ENCODE measurements at regions not wholly inside any gene's neighbourhood (a gene's known extent, or its start where the extent isn't known, plus 50 kb on each side); places are given as distances from the start of the nearest gene placed in this dataset.

- DNase-seq: peak in 1 of 10 donors; percentile 23
- peak overlapping the region in 9 of 10 donors; percentile 29 to 77 (median 69) for H3K4me3 Mint-ChIP-seq
- H3K9me3 Mint-ChIP-seq: no peaks in the 10 kb centered on the region
- peaks cover 13 to 25% (median 17%) of the 10 kb centered on the region in 5 donors for H3K27me3 Mint-ChIP-seq
- peak overlapping the region in 4 of 10 donors; percentile 37 to 89 (median 73) for H3K27ac Mint-ChIP-seq
- H3K36me3 Mint-ChIP-seq: no peaks in the 10 kb centered on the region
- H3K4me1 Mint-ChIP-seq: peaks cover 22 to 51% (median 42%) of the 10 kb centered on the region in 4 donors
- ATAC-seq: no peak
- POLR2A ChIA-PET: interaction anchor here (0.6 to 1.8 kb wide), 2 partner anchors 8 to 30 kb away, joined by 3 to 4 read pairs; no protein-coding TSS in a partner anchor
Measured at GRCh38 chr2:8574196-8575037, 107.4 kb upstream of the ID2 start.

GRCh38 chr2:8575038-8575833 lies 106.6 kb upstream of the ID2 start:
- H3K36me3 Mint-ChIP-seq: no peaks in the 10 kb centered on the region
- POLR2A ChIA-PET: interaction anchor here (0.7 to 1.8 kb wide), 2 partner anchors 8 to 104 kb away, joined by 4 read pairs; no protein-coding TSS in a partner anchor
- peaks cover 22 to 54% (median 42%) of the 10 kb centered on the region in 4 donors for H3K4me1 Mint-ChIP-seq
- H3K4me3 Mint-ChIP-seq: peak overlapping the region; percentile 34 to 77 (median 68)
- ATAC-seq: peak; percentile 89 to 94
- H3K27ac Mint-ChIP-seq: peak overlapping the region in 5 of 10 donors; percentile 11 to 89 (median 37)
- H3K27me3 Mint-ChIP-seq: peaks cover 13 to 25% (median 17%) of the 10 kb centered on the region in 5 donors
- DNase-seq: peak; percentile 37 to 82 (median 62)
- no peaks in the 10 kb centered on the region for H3K9me3 Mint-ChIP-seq

DNA sequence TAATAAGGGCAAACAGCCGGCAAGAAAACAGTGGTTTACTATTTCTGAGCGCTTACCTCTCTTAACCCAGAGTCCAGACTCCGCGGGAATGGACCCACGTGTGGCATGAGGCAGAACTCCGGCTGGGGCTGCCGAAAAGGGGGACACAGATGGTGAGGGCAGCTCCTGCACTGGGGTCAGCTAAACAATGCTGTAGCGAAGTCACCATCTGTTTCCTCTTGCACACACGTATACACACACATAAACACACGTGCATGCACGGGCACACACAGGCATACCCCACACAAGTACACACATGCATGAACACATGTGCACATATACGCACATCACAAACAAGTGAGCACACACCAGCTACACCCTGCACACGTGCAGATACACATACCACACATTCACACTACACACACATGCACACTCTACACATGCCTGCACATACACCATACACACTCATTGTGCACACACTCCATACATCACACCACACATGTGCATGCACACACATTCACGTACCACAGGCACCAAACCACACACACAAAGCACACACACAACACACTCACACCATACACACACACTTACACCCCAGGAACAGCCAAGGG lies 105.9 kb upstream of the ID2 start:
- Mint-ChIP-seq H3K27me3 (peaks cover 13 to 25% (median 17%) of the 10 kb centered on the region in 5 donors), H3K9me3 (no peaks in the 10 kb centered on the region), H3K27ac (peak overlapping the region in 2 of 10 donors; percentile 53), H3K4me3 (peak overlapping the region in 9 of 10 donors; percentile 33 to 77 (median 63)), H3K36me3 (no peaks in the 10 kb centered on the region), H3K4me1 (peaks cover 24 to 60% (median 48%) of the 10 kb centered on the region in 4 donors)
- DNase-seq: peak in 1 of 10 donors; percentile 15
- POLR2A ChIA-PET: interaction anchor here (0.7 kb wide), 1 partner anchor 104 kb away, joined by 4 read pairs; no protein-coding TSS in a partner anchor
- ATAC-seq: no peak

GRCh38 chr2:8576525-8577167 lies 105.2 kb upstream of the ID2 start:
- peaks cover 25 to 60% (median 50%) of the 10 kb centered on the region in 4 donors for H3K4me1 Mint-ChIP-seq
- H3K36me3 Mint-ChIP-seq: no peaks in the 10 kb centered on the region
- peak in 2 of 10 donors; percentile 21 to 22 for DNase-seq
- POLR2A ChIA-PET: no interaction called here
- ATAC-seq: peak in 1 of 2 donors; percentile 63
- H3K9me3 Mint-ChIP-seq: no peaks in the 10 kb centered on the region
- peaks cover 13 to 25% (median 17%) of the 10 kb centered on the region in 5 donors for H3K27me3 Mint-ChIP-seq
- peak overlapping the region in 2 of 10 donors; percentile 53 for H3K27ac Mint-ChIP-seq
- H3K4me3 Mint-ChIP-seq: peak overlapping the region in 9 of 10 donors; percentile 40 to 77 (median 66)

- Mint-ChIP-seq H3K27me3 (peaks cover 13 to 25% (median 17%) of the 10 kb centered on the region in 5 donors), H3K9me3 (no peaks in the 10 kb centered on the region), H3K27ac (peak overlapping the region in 1 of 10 donors; percentile 16), H3K36me3 (no peaks in the 10 kb centered on the region), H3K4me3 (no peak overlapping the region), H3K4me1 (peaks cover 25 to 65% (median 52%) of the 10 kb centered on the region in 4 donors)
- DNase-seq (no peak), ATAC-seq (no peak)
- POLR2A ChIA-PET: interaction anchor here (0.5 kb wide), 1 partner anchor 81 kb away, joined by 4 read pairs; no protein-coding TSS in a partner anchor
Measured at GRCh38 chr2:8577573-8577972, 104.3 kb upstream of the ID2 start.

GRCh38 chr2:8578335-8579244 lies 103.3 kb upstream of the ID2 start:
- Mint-ChIP-seq H3K36me3 (no peaks in the 10 kb centered on the region), H3K4me1 (peaks cover 23 to 66% (median 55%) of the 10 kb centered on the region in 4 donors), H3K27ac (no peak overlapping the region), H3K9me3 (no peaks in the 10 kb centered on the region), H3K27me3 (peaks cover 13 to 25% (median 17%) of the 10 kb centered on the region in 5 donors), H3K4me3 (no peak overlapping the region)
- POLR2A ChIA-PET: no interaction called here
- DNase-seq (peak in 1 of 10 donors; percentile 11), ATAC-seq (no peak)

- Mint-ChIP-seq H3K36me3 (no peaks in the 10 kb centered on the region), H3K27ac (no peak overlapping the region), H3K27me3 (peaks cover 12 to 25% (median 17%) of the 10 kb centered on the region in 5 donors), H3K4me3 (no peak overlapping the region), H3K4me1 (peaks cover 25 to 68% (median 55%) of the 10 kb centered on the region in 4 donors), H3K9me3 (no peaks in the 10 kb centered on the region)
- no peak for DNase-seq
- POLR2A ChIA-PET: interaction anchor here (1.4 kb wide), 1 partner anchor 102 kb away, joined by 3 read pairs; the partner anchor contains the start of gene ID2
- ATAC-seq: no peak
Measured at GRCh38 chr2:8579485-8580085, 102.3 kb upstream of the ID2 start.

DNA sequence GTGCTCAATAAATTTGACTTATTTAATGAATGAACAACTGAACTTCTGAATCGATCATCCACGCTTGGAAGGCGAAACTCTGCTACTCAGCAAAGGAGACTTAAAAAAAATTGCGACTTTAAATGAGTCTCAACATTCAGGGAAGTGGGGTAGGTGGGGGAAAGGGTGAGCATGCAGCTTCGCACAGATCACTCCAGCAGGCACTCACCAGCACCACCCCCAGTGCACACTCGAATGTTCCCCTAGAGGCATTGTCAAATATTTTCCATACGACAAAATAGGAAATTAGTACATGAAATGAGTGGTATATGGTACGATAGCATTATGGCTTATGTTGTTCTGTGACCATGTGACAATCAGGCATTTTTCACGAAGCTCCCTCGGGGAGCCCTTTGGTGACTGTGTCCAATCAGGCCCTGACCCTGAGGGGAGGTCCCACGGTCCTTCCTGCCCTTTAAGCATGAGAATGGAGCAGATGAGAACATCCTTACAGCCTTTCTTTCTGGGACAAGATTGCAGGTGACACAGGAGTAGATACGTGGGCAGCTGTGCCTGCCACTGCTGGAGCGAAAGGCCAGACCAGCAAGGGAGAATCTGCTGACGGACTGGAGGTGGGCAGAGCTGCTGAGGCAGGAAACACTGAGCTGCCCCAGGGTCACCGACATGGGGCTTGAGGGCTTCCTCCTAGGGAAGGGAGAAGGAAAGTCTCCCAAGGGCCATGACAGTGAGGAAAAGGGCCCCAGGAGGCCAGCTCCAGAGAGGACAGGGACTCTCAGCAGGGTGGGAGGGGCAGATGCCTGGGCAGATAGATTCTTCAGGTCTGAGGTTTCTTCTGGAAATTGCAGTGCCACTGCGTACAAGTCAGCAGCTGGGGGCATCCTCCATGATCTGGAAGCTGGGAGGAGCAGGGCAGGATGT lies 101.3 kb upstream of the ID2 start:
- Mint-ChIP-seq H3K27me3 (peaks cover 12 to 25% (median 13%) of the 10 kb centered on the region in 5 donors), H3K27ac (peak overlapping the region in 3 of 10 donors; percentile 36 to 74 (median 54)), H3K4me3 (peak overlapping the region in 2 of 10 donors; percentile 25 to 42), H3K4me1 (peaks cover 18 to 63% (median 49%) of the 10 kb centered on the region in 4 donors), H3K36me3 (no peaks in the 10 kb centered on the region), H3K9me3 (no peaks in the 10 kb centered on the region)
- DNase-seq (no peak), ATAC-seq (no peak)
- POLR2A ChIA-PET: interaction anchor here (1.4 kb wide), 1 partner anchor 101 kb away, joined by 3 read pairs; the partner anchor contains the start of gene ID2

DNA sequence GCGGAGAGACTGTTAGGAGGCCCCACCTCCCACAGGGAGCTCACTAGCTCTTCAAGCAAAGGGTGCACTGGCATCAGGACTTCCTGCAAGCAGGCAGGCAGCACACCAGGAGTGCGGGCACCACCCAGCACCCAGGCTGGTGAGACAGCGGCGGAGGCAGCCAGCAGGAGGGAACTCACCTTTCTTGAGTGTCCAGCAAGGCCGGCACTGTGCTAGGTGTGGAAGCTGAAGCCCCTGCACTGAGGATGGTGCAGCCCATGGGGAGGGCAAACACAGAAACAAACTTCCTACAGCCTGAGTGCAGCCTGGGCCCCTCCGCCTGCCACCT lies 100.7 kb upstream of the ID2 start:
- Mint-ChIP-seq H3K4me1 (peaks cover 17 to 63% (median 47%) of the 10 kb centered on the region in 4 donors), H3K9me3 (no peaks in the 10 kb centered on the region), H3K27ac (peak overlapping the region in 2 of 10 donors; percentile 36 to 74), H3K4me3 (no peak overlapping the region), H3K36me3 (no peaks in the 10 kb centered on the region), H3K27me3 (peaks cover 7 to 20% (median 11%) of the 10 kb centered on the region in 5 donors)
- no peak for DNase-seq
- POLR2A ChIA-PET: no interaction called here
- ATAC-seq: no peak

DNA sequence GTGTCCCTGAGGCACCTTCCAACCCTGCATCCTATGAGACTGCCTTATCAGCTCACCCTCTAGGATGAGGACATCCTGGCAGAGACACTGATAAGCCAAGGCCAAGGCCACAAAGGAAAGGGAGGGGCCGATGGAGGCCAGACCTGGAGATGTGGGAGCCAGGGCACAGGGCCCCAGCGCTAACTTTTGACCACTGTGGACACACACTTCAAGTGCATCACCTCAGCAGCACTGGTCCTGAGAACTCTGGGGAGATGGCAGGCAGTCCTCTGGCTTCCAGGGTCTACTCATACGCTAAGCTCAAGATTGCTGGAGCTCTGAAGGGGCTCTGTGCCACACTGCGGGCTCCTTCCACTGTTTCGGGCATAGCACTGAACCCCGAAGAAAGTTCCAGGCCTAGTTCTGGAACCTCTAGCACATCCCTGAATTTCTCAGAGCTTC lies 100.2 kb upstream of the ID2 start:
- H3K27ac Mint-ChIP-seq: peak overlapping the region in 2 of 10 donors; percentile 14 to 38
- DNase-seq: no peak
- H3K4me1 Mint-ChIP-seq: peaks cover 14 to 59% (median 43%) of the 10 kb centered on the region in 4 donors
- POLR2A ChIA-PET: no interaction called here
- ATAC-seq: no peak
- H3K27me3 Mint-ChIP-seq: peaks cover 5 to 15% (median 7%) of the 10 kb centered on the region in 5 donors
- H3K9me3 Mint-ChIP-seq: no peaks in the 10 kb centered on the region
- no peak overlapping the region for H3K4me3 Mint-ChIP-seq
- no peaks in the 10 kb centered on the region for H3K36me3 Mint-ChIP-seq
